Ovary (tissue), 7 donors: ENCODE measurements at regions not wholly inside any gene's neighbourhood (a gene's known extent, or its start where the extent isn't known, plus 50 kb on each side); places are given as distances from the start of the nearest gene placed in this dataset.

ENCODE experiments used
- DNase-seq, 5 donors: peaks; one replicate each; pipeline ENCODE4 v3.0.0-alpha.2; 2019 to 2020
- H3K27ac ChIP-seq, 2 donors: fragments of 200-600 bp; one replicate each; pipeline versions ENCODE4 v1.5.1 to v1.8.0; 2019 to 2022
- H3K27me3 ChIP-seq: fragments of 200-600 bp; one replicate; pipeline ENCODE4 v1.8.0; 2022
- H3K36me3 ChIP-seq: fragments of 200-600 bp; sonication (generic); one replicate; pipeline ENCODE4 v1.5.1; 2019
- H3K4me1 ChIP-seq: one replicate; pipeline ENCODE4 v1.8.1; 2013; ENCODE audit warnings: mild to moderate bottlenecking, moderate library complexity; ENCODE audit not compliant: insufficient read depth
- H3K4me3 ChIP-seq: fragments of 200-600 bp; sonication (generic); one replicate; pipeline ENCODE4 v1.5.1; 2017
- H3K9me3 ChIP-seq, 2 donors: fragments of 200-600 bp in 1 of 2; sonication (generic) in 1 of 2; one replicate each; pipeline versions ENCODE4 v1.5.1 to v1.8.1; 2013 to 2019; ENCODE audit warnings: mild to moderate bottlenecking in 1 of 2, moderate library complexity in 1 of 2
- EP300 ChIP-seq: sonication (generic); formaldehyde crosslinking; IDR thresholded peaks from one replicate; pipeline ENCODE4 v1.6.1; 2017; ENCODE audit warnings: antibody characterized with exemption
- POLR2A ChIP-seq: fragments of 450-650 bp; IDR thresholded peaks from one replicate; pipeline ENCODE4 v1.6.1; 2017; ENCODE audit warnings: antibody characterized with exemption, mild to moderate bottlenecking, moderate library complexity
- WGBS, 3 donors: extraction: QIAGEN DNeasy Blood & Tissue Kit in 1 of 3; methylation state at CpG; one replicate each; pipeline versions ENCODE4 v1.1.5 to v1.1.7; 2013 to 2017; 5-methylcytosine and 5-hydroxymethylcytosine counted together
- intact Hi-C, 4 donors: fragments of 100-400 bp; cut with DNase I; formaldehyde crosslinking; loops; one replicate each; pipeline versions ENCODE4 v1.11.0 to v1.15.1; 2022 to 2023
- TF ChIP-seq, protein P1 (sequence below), 3 donors: fragments of 450-650 bp in 2 of 3; fragments of 200-600 bp in 1 of 3; IDR thresholded peaks; one replicate each; pipeline versions ENCODE4 v1.5.1 to v1.8.0; 2016 to 2022; ENCODE audit warnings: antibody characterized with exemption in 3 of 3, mild to moderate bottlenecking in 1 of 3
- donor health status: DM: no; HTN: no; CAD: no; lungs with moderate emphysema.
- donor health status: DM: no; HTN: no; CAD: no.
- donor health status: Bipolar disorder and iron deficiency.
- donor health status: DM: no; HTN: no; CAD: no.
- donor health status: DM: yes; HTN: yes; CAD: no.

DNA sequence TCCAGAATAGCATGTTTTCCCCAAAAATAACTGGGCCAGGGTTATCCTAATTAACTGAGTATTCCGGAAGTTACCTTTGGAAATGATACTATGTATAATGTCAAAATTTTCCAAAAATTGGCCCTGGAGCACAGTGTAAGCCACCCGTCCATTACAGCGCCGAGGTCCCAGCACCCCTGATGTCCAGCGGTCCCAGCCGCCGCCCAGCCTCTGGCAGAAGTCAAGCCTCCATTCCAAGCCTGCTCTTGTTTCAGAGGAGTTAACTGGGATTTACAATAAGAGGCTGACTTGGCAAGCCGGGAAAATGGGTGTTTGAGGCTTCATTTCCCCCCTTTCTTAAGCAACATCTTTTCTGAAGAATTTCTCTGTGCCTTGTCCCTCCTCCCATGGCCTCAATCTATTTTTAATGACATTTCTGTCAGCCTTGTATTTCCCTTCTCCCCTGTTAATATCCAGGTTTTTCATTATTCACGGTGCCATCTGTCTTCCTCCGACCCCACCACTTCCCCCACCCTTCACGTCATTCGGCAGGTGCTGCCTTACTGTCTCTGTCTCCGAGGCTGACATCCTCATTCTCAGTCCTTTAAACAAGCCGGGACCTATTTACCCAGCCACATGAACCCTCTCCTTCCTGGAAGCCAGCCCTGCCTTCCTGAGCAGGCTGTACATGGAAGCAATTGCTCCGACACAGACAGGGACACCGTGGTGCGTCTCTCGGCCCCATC, 490.9 kb downstream of the NPHP4 start:
- intact Hi-C loops, result loop anchor here in 2 of 4 donors (10.0 kb wide), 2 partner anchors 413 to 473 kb away; no protein-coding TSS in a partner anchor
- TF ChIP-seq POLR2A, result no peak
- no peak for TF ChIP-seq EP300
- TF ChIP-seq, protein P1, sequence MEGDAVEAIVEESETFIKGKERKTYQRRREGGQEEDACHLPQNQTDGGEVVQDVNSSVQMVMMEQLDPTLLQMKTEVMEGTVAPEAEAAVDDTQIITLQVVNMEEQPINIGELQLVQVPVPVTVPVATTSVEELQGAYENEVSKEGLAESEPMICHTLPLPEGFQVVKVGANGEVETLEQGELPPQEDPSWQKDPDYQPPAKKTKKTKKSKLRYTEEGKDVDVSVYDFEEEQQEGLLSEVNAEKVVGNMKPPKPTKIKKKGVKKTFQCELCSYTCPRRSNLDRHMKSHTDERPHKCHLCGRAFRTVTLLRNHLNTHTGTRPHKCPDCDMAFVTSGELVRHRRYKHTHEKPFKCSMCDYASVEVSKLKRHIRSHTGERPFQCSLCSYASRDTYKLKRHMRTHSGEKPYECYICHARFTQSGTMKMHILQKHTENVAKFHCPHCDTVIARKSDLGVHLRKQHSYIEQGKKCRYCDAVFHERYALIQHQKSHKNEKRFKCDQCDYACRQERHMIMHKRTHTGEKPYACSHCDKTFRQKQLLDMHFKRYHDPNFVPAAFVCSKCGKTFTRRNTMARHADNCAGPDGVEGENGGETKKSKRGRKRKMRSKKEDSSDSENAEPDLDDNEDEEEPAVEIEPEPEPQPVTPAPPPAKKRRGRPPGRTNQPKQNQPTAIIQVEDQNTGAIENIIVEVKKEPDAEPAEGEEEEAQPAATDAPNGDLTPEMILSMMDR (IDR thresholded peaks at IDR 0.05), result no peak
- no peak for DNase-seq
- Histone ChIP-seq H3K4me3 (no peak overlapping the region), H3K36me3 (no peaks in the 10 kb centered on the region), H3K4me1 (no peaks in the 10 kb centered on the region), H3K27me3 (no peaks in the 10 kb centered on the region), H3K9me3 (no peaks in the 10 kb centered on the region), H3K27ac (no peak overlapping the region)
- WGBS, 3 donors, result 82 to 85% (median 83%) methylated on average over 18 of the region's 18 CpGs

DNA sequence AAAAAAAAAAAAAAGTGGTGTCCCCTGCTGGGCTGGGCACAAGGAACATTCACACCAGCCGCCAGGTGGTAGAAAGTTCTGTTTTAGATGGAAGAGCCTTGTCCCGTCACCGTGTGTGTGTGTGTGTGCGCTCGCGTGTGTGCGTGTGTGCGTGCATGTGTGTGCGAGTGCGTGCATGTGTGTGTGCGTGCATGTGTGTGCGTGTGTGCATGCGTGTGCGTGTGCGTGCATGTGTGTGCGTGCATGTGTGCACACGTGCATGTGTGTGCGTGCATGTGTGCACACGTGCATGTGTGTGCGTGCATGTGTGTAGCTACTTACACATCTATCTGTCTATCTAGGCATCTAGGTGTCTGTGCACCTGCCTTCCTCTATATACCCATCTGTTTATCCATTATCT, 491.7 kb downstream of the NPHP4 start:
- H3K27ac ChIP-seq, result no peak overlapping the region
- WGBS, 3 donors, result 92 to 94% (median 94%) methylated on average over 20 of the region's 20 CpGs
- no peaks in the 10 kb centered on the region for H3K27me3 ChIP-seq
- no peaks in the 10 kb centered on the region for H3K4me1 ChIP-seq
- H3K9me3 ChIP-seq, result no peaks in the 10 kb centered on the region
- TF ChIP-seq POLR2A (no peak), EP300 (no peak)
- TF ChIP-seq, protein P1 (IDR thresholded peaks at IDR 0.05), result no peak
- H3K4me3 ChIP-seq, result no peak overlapping the region
- DNase-seq, result no peak
- no peaks in the 10 kb centered on the region for H3K36me3 ChIP-seq
- intact Hi-C loops, result loop anchor here in 2 of 4 donors (10.0 kb wide), 2 partner anchors 414 to 474 kb away; no protein-coding TSS in a partner anchor

DNA sequence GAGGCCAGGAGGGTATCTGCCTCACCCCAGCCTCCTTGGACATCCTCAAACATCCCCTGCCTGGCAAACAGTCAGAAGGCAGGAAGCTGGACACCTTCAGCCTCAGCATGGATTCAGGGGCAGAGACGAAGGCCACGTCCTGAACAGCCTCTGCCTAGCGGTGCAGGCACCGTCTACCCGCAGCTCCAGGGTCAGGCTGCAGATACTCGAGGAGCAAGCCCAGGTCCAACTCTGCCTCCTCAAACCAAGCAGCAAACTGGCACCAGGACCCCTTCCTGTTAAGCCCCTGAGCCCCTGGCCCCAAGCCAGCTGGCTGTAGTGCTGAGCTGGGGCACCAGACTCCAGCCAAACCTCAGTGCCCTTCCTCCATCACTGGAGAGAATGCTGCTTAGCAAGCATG, 494.7 kb downstream of the NPHP4 start:
- 70 to 82% (median 76%) methylated on average over 6 of the region's 6 CpGs for WGBS, 3 donors
- H3K27me3 ChIP-seq, result no peaks in the 10 kb centered on the region
- intact Hi-C loops, result no loop called here
- H3K9me3 ChIP-seq, result no peaks in the 10 kb centered on the region
- H3K27ac ChIP-seq, result no peak overlapping the region
- no peaks in the 10 kb centered on the region for H3K4me1 ChIP-seq
- H3K36me3 ChIP-seq, result no peaks in the 10 kb centered on the region
- H3K4me3 ChIP-seq, result no peak overlapping the region
- no peak for DNase-seq
- no peak for TF ChIP-seq POLR2A
- TF ChIP-seq EP300, result no peak
- TF ChIP-seq, protein P1 (IDR thresholded peaks at IDR 0.05), result no peak

DNA sequence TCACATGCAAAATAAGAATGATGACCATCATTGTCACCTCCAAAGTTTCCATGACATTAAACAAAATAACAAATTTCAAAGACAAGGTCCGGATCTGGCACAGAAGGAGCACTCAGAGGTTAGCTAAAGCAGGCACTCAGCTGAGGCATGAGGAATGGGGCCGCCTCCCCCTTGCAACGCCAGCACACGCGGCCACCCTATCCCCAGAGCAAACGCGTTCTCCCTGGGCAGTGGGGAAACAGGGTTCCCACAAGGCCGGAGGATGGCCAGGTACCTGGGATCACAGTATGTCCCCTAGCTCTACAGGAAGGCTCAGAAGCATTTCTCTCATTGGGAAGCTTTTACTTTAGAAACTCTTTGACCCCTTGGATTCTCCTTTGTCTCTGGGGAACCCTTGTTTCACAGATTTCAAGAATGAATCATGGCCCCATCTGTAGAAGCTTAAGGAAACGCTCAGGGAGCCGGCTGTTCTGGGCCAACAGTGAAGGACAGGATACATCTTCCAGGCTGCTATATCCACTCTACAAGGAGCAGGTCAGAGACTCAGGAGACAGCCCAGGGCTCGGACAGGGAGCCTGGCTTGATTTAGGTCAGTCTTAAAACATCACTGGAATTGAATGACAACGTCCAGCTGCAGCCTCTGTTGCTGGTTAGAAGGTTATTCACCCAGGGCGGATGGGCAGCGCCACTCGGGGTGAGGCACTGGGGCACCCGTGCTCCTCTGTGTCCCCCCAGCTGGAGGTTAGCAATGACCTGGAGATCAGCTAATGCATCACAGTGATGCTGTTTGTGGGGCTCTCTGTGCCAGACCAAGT, 496.4 kb downstream of the NPHP4 start:
- intact Hi-C loops, result no loop called here
- Histone ChIP-seq H3K9me3 (no peaks in the 10 kb centered on the region), H3K4me1 (no peaks in the 10 kb centered on the region), H3K36me3 (no peaks in the 10 kb centered on the region), H3K27me3 (no peaks in the 10 kb centered on the region), H3K27ac (no peak overlapping the region), H3K4me3 (no peak overlapping the region)
- DNase-seq, result no peak
- WGBS, 3 donors, result 74 to 79% (median 74%) methylated on average over 16 of the region's 16 CpGs
- TF ChIP-seq EP300, result no peak
- TF ChIP-seq, protein P1 (IDR thresholded peaks at IDR 0.05), result no peak
- no peak for TF ChIP-seq POLR2A
